ENCODE measurements at regions not wholly inside any gene's neighbourhood (a gene's known extent, or its start where the extent isn't known, plus 50 kb on each side); places are given as distances from the start of the nearest gene placed in this dataset.

- peaks cover 9% of the 10 kb centered on the region for H3K27me3 Mint-ChIP-seq
- H3K4me1 Mint-ChIP-seq (ENCODE audit: low read depth), result peaks cover 8% of the 10 kb centered on the region
- H3K36me3 Mint-ChIP-seq (ENCODE audit: low read depth), result no peaks in the 10 kb centered on the region
- H3K9me3 Mint-ChIP-seq, result no peaks in the 10 kb centered on the region
- no peak overlapping the region for H3K27ac Mint-ChIP-seq
- intact Hi-C loops (cut with micrococcal nuclease), result no loop called here
- no peak overlapping the region for H3K4me3 Mint-ChIP-seq
These were observed 53.4 kb downstream of the RPLP1 start for GRCh38 chr15:69505956-69506556.

DNA sequence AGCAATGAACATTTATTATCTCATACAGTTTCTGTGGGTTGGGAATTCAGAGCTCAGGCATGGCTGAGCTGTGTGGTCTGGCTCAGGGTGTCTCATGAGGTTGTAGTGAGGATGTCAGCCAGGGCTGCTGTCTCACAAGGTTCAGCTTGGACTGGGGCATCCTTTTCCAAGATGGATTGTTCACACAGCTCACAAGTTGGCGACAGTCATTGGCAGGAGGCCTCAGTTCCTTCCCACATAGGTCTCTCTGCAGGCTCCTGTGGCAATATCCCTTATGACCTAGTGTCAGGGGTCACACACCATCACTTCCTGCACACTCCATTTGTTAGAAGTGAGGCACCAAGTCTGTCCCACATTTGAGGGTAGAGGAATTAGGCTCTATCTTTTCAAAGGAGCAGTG lies 56.0 kb downstream of the RPLP1 start:
- H3K36me3 Mint-ChIP-seq (ENCODE audit: low read depth), result no peaks in the 10 kb centered on the region
- intact Hi-C loops (cut with micrococcal nuclease), result no loop called here
- no peak overlapping the region for H3K27ac Mint-ChIP-seq
- peaks cover 13% of the 10 kb centered on the region for H3K4me1 Mint-ChIP-seq (ENCODE audit: low read depth)
- peaks cover 10% of the 10 kb centered on the region for H3K27me3 Mint-ChIP-seq
- H3K9me3 Mint-ChIP-seq, result no peaks in the 10 kb centered on the region
- H3K4me3 Mint-ChIP-seq, result no peak overlapping the region

DNA sequence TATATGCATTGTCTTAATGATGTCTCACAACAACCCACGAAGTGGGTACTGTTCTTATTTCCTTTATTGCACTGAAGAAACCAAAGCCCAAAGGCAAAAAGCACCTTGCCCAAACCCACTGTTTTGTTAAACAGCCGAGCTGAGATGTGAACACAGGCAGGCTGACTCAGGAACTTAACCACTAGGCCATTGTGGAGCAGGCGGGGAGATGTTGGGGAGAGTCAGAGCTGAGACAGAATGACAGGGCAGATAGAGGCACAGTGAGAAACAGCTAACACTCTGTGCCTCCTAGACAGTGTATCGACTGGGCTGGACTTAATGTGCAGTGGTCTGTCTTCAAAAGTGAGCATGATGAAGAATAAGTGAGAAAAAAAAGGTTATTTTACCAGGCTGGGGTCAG lies 56.5 kb downstream of the RPLP1 start:
- Mint-ChIP-seq H3K36me3 (ENCODE audit: low read depth) (no peaks in the 10 kb centered on the region), H3K4me3 (no peak overlapping the region), H3K9me3 (no peaks in the 10 kb centered on the region), H3K4me1 (ENCODE audit: low read depth) (peaks cover 17% of the 10 kb centered on the region), H3K27ac (no peak overlapping the region), H3K27me3 (peaks cover 7% of the 10 kb centered on the region)
- intact Hi-C loops (cut with micrococcal nuclease), result no loop called here

DNA sequence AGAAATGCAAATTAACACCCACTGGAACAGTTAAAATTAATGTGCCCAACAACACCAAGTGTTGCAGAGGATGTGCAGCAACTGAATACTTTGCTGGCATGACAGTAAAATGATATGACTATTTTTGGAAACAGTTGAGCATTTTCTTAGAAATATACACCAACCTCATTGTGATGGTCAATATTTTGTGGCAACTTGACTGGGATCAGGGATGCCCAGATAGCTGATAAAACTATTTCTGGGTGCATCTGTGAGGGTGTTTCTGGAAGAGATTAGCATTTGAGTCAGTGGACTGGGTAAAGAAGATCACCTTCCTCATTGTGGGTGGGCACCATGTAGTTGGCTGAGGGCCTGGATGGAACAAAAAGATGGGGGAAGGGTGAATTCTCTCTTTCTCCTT lies 57.9 kb downstream of the RPLP1 start:
- H3K27me3 Mint-ChIP-seq, result peaks cover 4% of the 10 kb centered on the region

GRCh38 chr15:69511015-69511414 lies 58.4 kb downstream of the RPLP1 start:
- Mint-ChIP-seq H3K4me1 (ENCODE audit: low read depth) (peaks cover 27% of the 10 kb centered on the region), H3K27me3 (peaks cover 4% of the 10 kb centered on the region), H3K36me3 (ENCODE audit: low read depth) (no peaks in the 10 kb centered on the region), H3K9me3 (no peaks in the 10 kb centered on the region), H3K27ac (no peak overlapping the region), H3K4me3 (no peak overlapping the region)
- intact Hi-C loops (cut with micrococcal nuclease), result no loop called here

More for the DNA sequence above, 57.9 kb downstream of the RPLP1 start:
- Mint-ChIP-seq H3K4me1 (ENCODE audit: low read depth) (peaks cover 22% of the 10 kb centered on the region), H3K4me3 (no peak overlapping the region), H3K36me3 (ENCODE audit: low read depth) (no peaks in the 10 kb centered on the region), H3K9me3 (no peaks in the 10 kb centered on the region), H3K27ac (no peak overlapping the region)
- intact Hi-C loops (cut with micrococcal nuclease), result no loop called here

GRCh38 chr15:69511716-69512340 lies 59.2 kb downstream of the RPLP1 start:
- Mint-ChIP-seq H3K9me3 (no peaks in the 10 kb centered on the region), H3K36me3 (ENCODE audit: low read depth) (no peaks in the 10 kb centered on the region), H3K4me1 (ENCODE audit: low read depth) (peaks cover 28% of the 10 kb centered on the region), H3K27ac (no peak overlapping the region), H3K4me3 (no peak overlapping the region), H3K27me3 (peaks cover 4% of the 10 kb centered on the region)
- intact Hi-C loops (cut with micrococcal nuclease), result no loop called here

DNA sequence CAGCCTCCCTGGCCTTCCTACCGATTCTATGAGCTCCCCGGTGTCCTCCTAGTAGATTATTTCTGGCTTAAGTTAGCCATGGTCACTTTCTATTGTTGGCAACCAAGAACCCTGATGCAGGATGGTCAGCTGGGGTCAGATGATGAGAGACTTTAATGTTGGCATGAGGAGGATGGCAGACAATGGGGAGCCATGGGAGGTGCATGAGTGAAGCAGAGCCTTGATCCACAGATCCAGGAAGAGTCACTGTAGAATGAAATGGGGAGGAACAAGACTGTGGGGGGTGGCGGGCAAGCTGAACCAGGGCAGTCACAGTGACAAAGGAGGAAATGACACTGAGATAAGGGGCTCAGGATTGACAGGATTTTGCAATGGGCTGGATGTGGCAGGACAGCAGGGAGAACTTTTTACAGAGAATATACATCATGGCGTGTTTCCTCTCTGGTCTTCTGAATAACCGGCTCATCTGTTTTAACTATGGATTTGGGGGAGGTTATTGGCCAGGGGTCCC lies 60.9 kb downstream of the RPLP1 start:
- Mint-ChIP-seq H3K4me1 (ENCODE audit: low read depth) (peaks cover 28% of the 10 kb centered on the region), H3K4me3 (no peak overlapping the region), H3K27ac (no peak overlapping the region), H3K36me3 (ENCODE audit: low read depth) (no peaks in the 10 kb centered on the region), H3K27me3 (peaks cover 4% of the 10 kb centered on the region), H3K9me3 (no peaks in the 10 kb centered on the region)
- intact Hi-C loops (cut with micrococcal nuclease), result no loop called here

DNA sequence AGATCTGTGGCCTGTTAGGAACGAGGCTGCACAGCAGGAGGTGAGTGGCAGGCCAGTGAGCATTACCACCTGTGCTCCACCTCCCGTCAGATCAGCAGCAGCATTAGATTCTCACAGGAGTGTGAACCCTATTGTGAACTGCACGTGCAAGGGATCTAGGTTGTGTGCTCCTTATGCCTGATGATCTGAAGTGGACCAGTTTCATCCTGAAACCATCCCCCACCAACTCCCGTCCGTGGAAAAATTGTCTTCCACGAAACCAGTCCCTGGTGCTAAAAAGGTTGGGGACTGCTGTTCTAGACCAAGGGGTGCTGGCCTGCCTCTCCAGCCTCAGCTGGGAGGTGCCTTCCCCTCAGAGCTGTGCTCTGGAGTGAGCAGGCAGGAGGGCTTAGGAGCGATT lies 61.4 kb downstream of the RPLP1 start:
- Mint-ChIP-seq H3K36me3 (ENCODE audit: low read depth) (no peaks in the 10 kb centered on the region), H3K4me1 (ENCODE audit: low read depth) (peaks cover 28% of the 10 kb centered on the region), H3K27me3 (peaks cover 4% of the 10 kb centered on the region), H3K27ac (no peak overlapping the region), H3K9me3 (no peaks in the 10 kb centered on the region), H3K4me3 (no peak overlapping the region)
- intact Hi-C loops (cut with micrococcal nuclease), result no loop called here

DNA sequence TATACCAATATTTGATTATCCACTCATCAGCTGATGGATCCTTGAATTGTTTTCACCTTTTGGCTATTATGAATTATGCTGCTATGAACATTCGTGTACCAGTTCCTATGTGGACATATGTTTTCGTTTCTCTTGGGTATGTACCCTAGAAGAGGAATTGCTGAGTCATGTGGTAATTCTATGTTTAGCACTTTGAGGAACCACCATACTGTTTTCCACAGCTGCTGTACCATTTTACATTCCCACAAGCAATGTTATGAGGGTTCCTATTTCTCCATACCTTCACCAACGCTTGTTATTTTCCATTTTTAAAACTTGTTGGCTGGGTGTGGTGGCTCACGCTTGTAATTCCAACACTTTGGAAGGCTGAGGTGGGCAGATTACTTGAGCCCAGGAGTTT lies 62.9 kb downstream of the RPLP1 start:
- Mint-ChIP-seq H3K4me1 (ENCODE audit: low read depth) (peaks cover 28% of the 10 kb centered on the region), H3K9me3 (no peaks in the 10 kb centered on the region)

GRCh38 chr15:69515926-69516325 lies 63.3 kb downstream of the RPLP1 start:
- H3K9me3 Mint-ChIP-seq, result no peaks in the 10 kb centered on the region
- peaks cover 28% of the 10 kb centered on the region for H3K4me1 Mint-ChIP-seq (ENCODE audit: low read depth)
- no peak overlapping the region for H3K4me3 Mint-ChIP-seq
- no peaks in the 10 kb centered on the region for H3K36me3 Mint-ChIP-seq (ENCODE audit: low read depth)
- intact Hi-C loops (cut with micrococcal nuclease), result no loop called here
- H3K27ac Mint-ChIP-seq, result no peak overlapping the region
- H3K27me3 Mint-ChIP-seq, result peaks cover 4% of the 10 kb centered on the region

More for the DNA sequence above, 62.9 kb downstream of the RPLP1 start:
- peaks cover 4% of the 10 kb centered on the region for H3K27me3 Mint-ChIP-seq
- H3K27ac Mint-ChIP-seq, result no peak overlapping the region
- no peak overlapping the region for H3K4me3 Mint-ChIP-seq
- intact Hi-C loops (cut with micrococcal nuclease), result no loop called here
- no peaks in the 10 kb centered on the region for H3K36me3 Mint-ChIP-seq (ENCODE audit: low read depth)

- H3K9me3 Mint-ChIP-seq, result no peaks in the 10 kb centered on the region
- no peak overlapping the region for H3K4me3 Mint-ChIP-seq
- no peak overlapping the region for H3K27ac Mint-ChIP-seq
- H3K36me3 Mint-ChIP-seq (ENCODE audit: low read depth), result no peaks in the 10 kb centered on the region
- H3K27me3 Mint-ChIP-seq, result peaks cover 7% of the 10 kb centered on the region
- intact Hi-C loops (cut with micrococcal nuclease), result no loop called here
- H3K4me1 Mint-ChIP-seq (ENCODE audit: low read depth), result peaks cover 28% of the 10 kb centered on the region
These were observed 64.4 kb downstream of the RPLP1 start for GRCh38 chr15:69517052-69517451.

GRCh38 chr15:69518806-69519205 lies 66.2 kb downstream of the RPLP1 start:
- H3K9me3 Mint-ChIP-seq, result no peaks in the 10 kb centered on the region
- H3K4me1 Mint-ChIP-seq (ENCODE audit: low read depth), result peaks cover 22% of the 10 kb centered on the region
- intact Hi-C loops (cut with micrococcal nuclease), result no loop called here
- no peaks in the 10 kb centered on the region for H3K36me3 Mint-ChIP-seq (ENCODE audit: low read depth)
- no peak overlapping the region for H3K27ac Mint-ChIP-seq
- no peak overlapping the region for H3K4me3 Mint-ChIP-seq
- H3K27me3 Mint-ChIP-seq, result peaks cover 7% of the 10 kb centered on the region

GRCh38 chr15:69520067-69520466 lies 67.4 kb downstream of the RPLP1 start:
- no peak overlapping the region for H3K4me3 Mint-ChIP-seq
- no peaks in the 10 kb centered on the region for H3K9me3 Mint-ChIP-seq
- H3K27me3 Mint-ChIP-seq, result peaks cover 8% of the 10 kb centered on the region
- H3K27ac Mint-ChIP-seq, result no peak overlapping the region
- H3K36me3 Mint-ChIP-seq (ENCODE audit: low read depth), result no peaks in the 10 kb centered on the region
- intact Hi-C loops (cut with micrococcal nuclease), result loop anchor here (5.0 kb wide), 1 partner anchor 947 kb away; no protein-coding TSS in a partner anchor
- peaks cover 9% of the 10 kb centered on the region for H3K4me1 Mint-ChIP-seq (ENCODE audit: low read depth)

GRCh38 chr15:69522361-69522760 lies 69.7 kb downstream of the RPLP1 start:
- Mint-ChIP-seq H3K27me3 (peaks cover 8% of the 10 kb centered on the region), H3K9me3 (no peaks in the 10 kb centered on the region), H3K4me1 (ENCODE audit: low read depth) (no peaks in the 10 kb centered on the region), H3K27ac (no peak overlapping the region), H3K36me3 (ENCODE audit: low read depth) (no peaks in the 10 kb centered on the region), H3K4me3 (no peak overlapping the region)
- intact Hi-C loops (cut with micrococcal nuclease), result loop anchor here (5.0 kb wide), 1 partner anchor 945 kb away; no protein-coding TSS in a partner anchor

All from dendritic cell treated with granulocyte-macrophage colony-stimulating factor and Interleukin-4, amounts not matched to agents 40 ng/mL and 50 ng/mL, for 4 days (primary cell).